ENCODE measurements at regions not wholly inside any gene's neighbourhood (a gene's known extent, or its start where the extent isn't known, plus 50 kb on each side); places are given as distances from the start of the nearest gene placed in this dataset.

DNA sequence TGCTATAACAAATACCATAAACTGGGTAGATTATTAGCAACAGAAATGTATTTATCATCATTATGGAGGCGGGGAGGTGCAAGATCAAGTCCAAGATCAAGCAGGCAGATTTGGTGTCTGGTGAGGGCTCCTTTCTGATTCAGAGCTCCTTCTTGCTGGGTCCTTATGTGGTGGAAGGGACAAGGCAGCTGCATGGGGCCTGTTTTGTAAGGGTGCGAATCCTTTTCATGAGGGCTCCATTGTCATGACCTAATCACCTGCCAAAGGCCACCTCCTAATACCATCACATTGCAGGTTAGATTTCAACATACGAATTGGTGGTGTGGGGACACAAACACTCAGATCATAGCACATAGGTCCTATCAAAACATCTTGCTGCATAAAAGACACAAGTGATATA, 84.4 kb upstream of the CCDC150 start:
- H4K20me1 ChIP-seq (ENCODE audit: insufficient read depth, low read length): no peaks in the 10 kb centered on the region
- H3K27ac ChIP-seq (ENCODE audit: low read length): no peak overlapping the region
- H3K9ac ChIP-seq (ENCODE audit: low read length): no peak overlapping the region
- no peaks in the 10 kb centered on the region for H3K36me3 ChIP-seq (replicated peaks; ENCODE audit: low read depth, low read length)
- TF ChIP-seq, protein P1, sequence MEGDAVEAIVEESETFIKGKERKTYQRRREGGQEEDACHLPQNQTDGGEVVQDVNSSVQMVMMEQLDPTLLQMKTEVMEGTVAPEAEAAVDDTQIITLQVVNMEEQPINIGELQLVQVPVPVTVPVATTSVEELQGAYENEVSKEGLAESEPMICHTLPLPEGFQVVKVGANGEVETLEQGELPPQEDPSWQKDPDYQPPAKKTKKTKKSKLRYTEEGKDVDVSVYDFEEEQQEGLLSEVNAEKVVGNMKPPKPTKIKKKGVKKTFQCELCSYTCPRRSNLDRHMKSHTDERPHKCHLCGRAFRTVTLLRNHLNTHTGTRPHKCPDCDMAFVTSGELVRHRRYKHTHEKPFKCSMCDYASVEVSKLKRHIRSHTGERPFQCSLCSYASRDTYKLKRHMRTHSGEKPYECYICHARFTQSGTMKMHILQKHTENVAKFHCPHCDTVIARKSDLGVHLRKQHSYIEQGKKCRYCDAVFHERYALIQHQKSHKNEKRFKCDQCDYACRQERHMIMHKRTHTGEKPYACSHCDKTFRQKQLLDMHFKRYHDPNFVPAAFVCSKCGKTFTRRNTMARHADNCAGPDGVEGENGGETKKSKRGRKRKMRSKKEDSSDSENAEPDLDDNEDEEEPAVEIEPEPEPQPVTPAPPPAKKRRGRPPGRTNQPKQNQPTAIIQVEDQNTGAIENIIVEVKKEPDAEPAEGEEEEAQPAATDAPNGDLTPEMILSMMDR (IDR thresholded peaks at IDR 0.05; ENCODE audit: low read depth, low read length): no peak
- TF ChIP-seq EZH2phosphoT487 (IDR thresholded peaks at IDR 0.05; ENCODE audit: low read depth): no peak
- no peaks in the 10 kb centered on the region for H3K9me3 ChIP-seq (ENCODE audit: insufficient read depth, low read length)
- H3K4me2 ChIP-seq (ENCODE audit: low read length): no peak overlapping the region
- no peaks in the 10 kb centered on the region for H3K79me2 ChIP-seq (ENCODE audit: low read length)
- H3K27me3 ChIP-seq (ENCODE audit: low read depth, low read length): no peaks in the 10 kb centered on the region
- H2AFZ ChIP-seq (ENCODE audit: low read depth, low read length): no peak overlapping the region
- H3K4me1 ChIP-seq (ENCODE audit: low read length): no peaks in the 10 kb centered on the region
- H3K4me3 ChIP-seq (ENCODE audit: low read length): no peak overlapping the region

DNA sequence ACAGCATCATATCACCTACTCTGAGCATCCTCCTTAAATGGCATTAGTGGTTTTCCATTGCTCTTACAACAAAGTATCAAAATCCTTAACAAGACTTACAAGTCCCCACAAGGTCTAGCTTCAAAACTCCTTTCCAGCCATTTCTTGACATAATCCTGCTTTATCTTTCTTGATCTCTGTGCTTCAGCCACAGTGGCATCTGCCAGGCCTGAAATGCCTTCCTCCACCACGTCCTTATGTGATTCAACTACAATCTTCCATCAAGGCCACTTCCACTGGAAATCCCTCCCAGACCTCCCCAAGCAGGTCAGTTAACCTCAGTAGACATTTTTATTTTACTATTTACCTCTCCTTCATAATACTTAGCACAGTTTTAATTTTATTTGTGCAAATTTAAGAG, 83.8 kb upstream of the CCDC150 start:
- H3K4me1 ChIP-seq (ENCODE audit: low read length): no peaks in the 10 kb centered on the region
- TF ChIP-seq, protein P1 (IDR thresholded peaks at IDR 0.05; ENCODE audit: low read depth, low read length): no peak
- TF ChIP-seq EZH2phosphoT487 (IDR thresholded peaks at IDR 0.05; ENCODE audit: low read depth): no peak
- H3K9me3 ChIP-seq (ENCODE audit: insufficient read depth, low read length): no peaks in the 10 kb centered on the region
- H3K27ac ChIP-seq (ENCODE audit: low read length): no peak overlapping the region
- no peak overlapping the region for H3K4me3 ChIP-seq (ENCODE audit: low read length)
- no peak overlapping the region for H3K4me2 ChIP-seq (ENCODE audit: low read length)
- no peaks in the 10 kb centered on the region for H3K27me3 ChIP-seq (ENCODE audit: low read depth, low read length)
- H3K79me2 ChIP-seq (ENCODE audit: low read length): no peaks in the 10 kb centered on the region
- no peak overlapping the region for H3K9ac ChIP-seq (ENCODE audit: low read length)
- H4K20me1 ChIP-seq (ENCODE audit: insufficient read depth, low read length): no peaks in the 10 kb centered on the region
- no peaks in the 10 kb centered on the region for H3K36me3 ChIP-seq (replicated peaks; ENCODE audit: low read depth, low read length)
- H2AFZ ChIP-seq (ENCODE audit: low read depth, low read length): no peak overlapping the region

DNA sequence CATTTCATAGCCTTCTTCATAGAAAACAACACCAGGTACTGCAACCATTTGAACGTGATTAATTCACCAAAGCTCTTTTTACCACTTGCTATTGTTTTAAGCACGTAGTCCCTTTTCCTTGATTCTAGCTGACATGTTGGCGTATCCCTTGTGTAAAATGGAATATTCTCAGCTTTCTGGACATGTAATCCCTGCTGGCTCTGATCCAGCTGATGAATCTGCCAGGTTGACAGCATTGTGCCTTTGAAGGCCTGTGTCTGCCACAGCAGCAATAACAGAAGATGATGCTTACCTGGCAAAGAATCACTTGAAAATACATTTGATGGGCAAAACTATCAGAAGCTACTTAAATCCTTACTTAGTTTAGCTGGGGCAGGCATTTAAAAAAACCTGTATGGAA, 81.0 kb upstream of the CCDC150 start:
- no peak overlapping the region for H2AFZ ChIP-seq (ENCODE audit: low read depth, low read length)

DNA sequence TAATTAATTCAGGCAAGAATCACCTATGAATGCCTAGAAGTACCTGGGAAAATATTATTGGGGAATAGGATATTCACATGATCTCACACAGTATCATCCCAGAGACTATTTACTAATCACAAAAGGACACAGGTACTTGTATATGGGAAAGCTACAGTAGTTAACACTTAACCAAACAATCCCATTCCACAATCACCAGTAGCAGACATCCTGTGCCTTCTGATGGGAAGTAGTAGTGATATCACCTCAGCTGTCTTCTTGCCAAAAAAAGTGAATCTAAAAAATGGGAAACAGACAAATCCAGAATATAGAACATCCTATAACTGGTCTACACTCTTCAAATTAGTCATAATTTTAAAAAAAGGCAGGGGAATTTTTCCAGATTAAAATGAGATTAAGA, 75.6 kb upstream of the CCDC150 start:
- Histone ChIP-seq H4K20me1 (ENCODE audit: insufficient read depth, low read length) (no peaks in the 10 kb centered on the region), H3K4me1 (ENCODE audit: low read length) (no peaks in the 10 kb centered on the region), H2AFZ (ENCODE audit: low read depth, low read length) (no peak overlapping the region), H3K9me3 (ENCODE audit: insufficient read depth, low read length) (no peaks in the 10 kb centered on the region), H3K4me2 (ENCODE audit: low read length) (no peak overlapping the region), H3K9ac (ENCODE audit: low read length) (no peak overlapping the region), H3K27ac (ENCODE audit: low read length) (no peak overlapping the region), H3K79me2 (ENCODE audit: low read length) (no peaks in the 10 kb centered on the region), H3K4me3 (ENCODE audit: low read length) (no peak overlapping the region), H3K36me3 (replicated peaks; ENCODE audit: low read depth, low read length) (no peaks in the 10 kb centered on the region), H3K27me3 (ENCODE audit: low read depth, low read length) (no peaks in the 10 kb centered on the region; the same call in 1 of the 2 replicates)
- no peak for TF ChIP-seq EZH2phosphoT487 (IDR thresholded peaks at IDR 0.05; ENCODE audit: low read depth)
- TF ChIP-seq, protein P1 (IDR thresholded peaks at IDR 0.05; ENCODE audit: low read depth, low read length): no peak

More for the DNA sequence above, 81.0 kb upstream of the CCDC150 start:
- H3K4me1 ChIP-seq (ENCODE audit: low read length): no peaks in the 10 kb centered on the region
- H3K79me2 ChIP-seq (ENCODE audit: low read length): no peaks in the 10 kb centered on the region
- H3K4me3 ChIP-seq (ENCODE audit: low read length): no peak overlapping the region
- no peak overlapping the region for H3K9ac ChIP-seq (ENCODE audit: low read length)
- TF ChIP-seq EZH2phosphoT487 (IDR thresholded peaks at IDR 0.05; ENCODE audit: low read depth): no peak
- TF ChIP-seq, protein P1 (IDR thresholded peaks at IDR 0.05; ENCODE audit: low read depth, low read length): no peak
- H4K20me1 ChIP-seq (ENCODE audit: insufficient read depth, low read length): no peaks in the 10 kb centered on the region
- no peaks in the 10 kb centered on the region for H3K36me3 ChIP-seq (replicated peaks; ENCODE audit: low read depth, low read length)
- no peaks in the 10 kb centered on the region for H3K9me3 ChIP-seq (ENCODE audit: insufficient read depth, low read length)
- no peak overlapping the region for H3K4me2 ChIP-seq (ENCODE audit: low read length)
- H3K27me3 ChIP-seq (ENCODE audit: low read depth, low read length): no peaks in the 10 kb centered on the region
- no peak overlapping the region for H3K27ac ChIP-seq (ENCODE audit: low read length)

Measured in OCI-LY3 (cell line).